Adrenal gland (tissue), 5 donors: ENCODE measurements at regions not wholly inside any gene's neighbourhood (a gene's known extent, or its start where the extent isn't known, plus 50 kb on each side); places are given as distances from the start of the nearest gene placed in this dataset.

Source experiments
- CTCF ChIP-seq, 6 experiments: fragments of 450-650 bp in 4 of 6; fragments of 200-600 bp in 2 of 6; sonication (generic) in 1 of 6; IDR thresholded peaks; 1 replicate in 5 of 6; 2 replicates in 1 of 6; pipeline versions ENCODE4 v1.5.1 to v1.8.0; 2016 to 2021; ENCODE audit warnings: antibody characterized with exemption in 6 of 6, mild to moderate bottlenecking in 2 of 6, moderate library complexity in 1 of 6
- POLR2A ChIP-seq, 2 donors: fragments of 450-650 bp; IDR thresholded peaks; one replicate each; pipeline ENCODE4 v1.6.1; 2017; ENCODE audit warnings: antibody characterized with exemption in 2 of 2, mild to moderate bottlenecking in 2 of 2, moderate library complexity in 1 of 2
- donor health status: DM: no; HTN: no; CAD: no.

- TF ChIP-seq CTCF (IDR thresholded peaks at IDR 0.05) (no peak), POLR2A (IDR thresholded peaks at IDR 0.05) (no peak)
Observed at GRCh38 chr6:113622254-113622653, 234.9 kb upstream of the MARCKS start.
